HG02943 (cell line): ENCODE measurements at regions not wholly inside any gene's neighbourhood (a gene's known extent, or its start where the extent isn't known, plus 50 kb on each side); places are given as distances from the start of the nearest gene placed in this dataset.
"Not testable (repeated sequence)": the region's sequence is repeated elsewhere in the genome, so short reads cannot be mapped to it uniquely, and the experiment has no call there.

Experiments
- ATAC-seq: cut with Tn5 transposase; IDR thresholded peaks from one replicate; pipeline ENCODE4 v1.9.1; 2021; ENCODE audit warnings: mild to moderate bottlenecking, low read depth, moderate library complexity; ENCODE audit not compliant: unreplicated experiment

- not testable (repeated sequence) for ATAC-seq
Observed at GRCh38 chr13:22886061-22886460, 294.7 kb upstream of the SGCG start.

- ATAC-seq: not testable (repeated sequence)
Observed at GRCh38 chr13:22889376-22889775, 291.4 kb upstream of the SGCG start.

GRCh38 chr13:22893204-22893603 lies 287.6 kb upstream of the SGCG start:
- ATAC-seq: no peak

DNA sequence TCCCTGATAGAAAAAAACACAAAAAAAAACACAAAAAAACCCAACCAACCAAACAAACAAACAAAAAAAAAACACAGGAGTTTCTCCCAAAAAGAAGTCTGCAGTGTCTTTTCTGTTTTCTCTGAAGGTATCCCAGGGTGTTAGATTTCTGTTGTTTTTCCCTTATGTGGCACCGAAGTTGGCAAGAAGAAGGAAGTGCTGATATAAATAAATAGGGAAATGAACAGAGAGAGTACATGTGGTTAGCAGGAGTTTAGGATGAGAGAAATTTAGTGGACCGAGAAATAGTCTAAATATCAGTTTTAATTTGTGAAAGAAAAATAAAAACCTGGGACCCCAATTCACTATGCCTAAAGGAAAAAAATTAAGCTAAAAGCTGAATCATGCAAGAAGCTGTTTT lies 287.0 kb upstream of the SGCG start:
- no peak for ATAC-seq

DNA sequence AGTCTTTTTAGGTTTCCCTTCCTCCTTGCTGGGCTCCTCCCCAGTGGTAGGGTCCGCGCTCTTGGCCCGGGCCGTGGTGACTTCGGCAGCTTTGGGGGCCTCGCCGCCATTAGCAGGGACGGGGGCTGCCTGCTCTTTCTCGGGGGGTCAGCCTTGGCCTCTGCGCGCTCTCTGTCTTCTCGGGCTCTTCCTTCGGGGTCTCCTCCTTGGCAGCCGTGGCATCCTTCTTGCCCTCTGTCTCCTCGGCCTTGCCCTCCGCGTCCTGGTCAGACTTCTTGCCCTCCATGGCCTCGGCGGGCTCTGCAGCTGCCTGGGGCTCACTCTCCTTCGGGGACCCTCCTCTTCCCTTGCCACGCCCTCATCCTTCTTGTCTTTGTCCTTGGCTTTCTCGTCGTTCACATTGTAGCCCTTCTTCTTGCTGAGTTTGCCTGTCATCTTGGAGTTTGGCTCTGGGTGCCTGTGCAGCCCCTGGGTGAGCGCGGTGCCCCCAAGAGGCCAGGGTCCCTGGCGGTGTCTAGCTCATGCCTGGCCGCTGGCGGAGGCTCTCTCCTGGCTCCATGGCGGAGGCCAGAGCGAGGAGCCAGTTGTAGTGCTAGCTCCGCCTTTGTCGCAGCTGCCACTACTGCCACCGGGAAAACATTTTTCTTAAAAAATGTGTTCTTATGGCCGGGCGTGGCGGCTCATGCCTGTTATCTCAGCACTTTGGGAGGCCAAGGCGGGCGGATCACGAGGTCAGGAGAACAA lies 283.0 kb upstream of the SGCG start:
- no peak for ATAC-seq

- ATAC-seq: not testable (repeated sequence)
Observed at GRCh38 chr13:22900416-22900951, 280.3 kb upstream of the SGCG start.

GRCh38 chr13:22903301-22903700 lies 277.5 kb upstream of the SGCG start:
- ATAC-seq: no peak

DNA sequence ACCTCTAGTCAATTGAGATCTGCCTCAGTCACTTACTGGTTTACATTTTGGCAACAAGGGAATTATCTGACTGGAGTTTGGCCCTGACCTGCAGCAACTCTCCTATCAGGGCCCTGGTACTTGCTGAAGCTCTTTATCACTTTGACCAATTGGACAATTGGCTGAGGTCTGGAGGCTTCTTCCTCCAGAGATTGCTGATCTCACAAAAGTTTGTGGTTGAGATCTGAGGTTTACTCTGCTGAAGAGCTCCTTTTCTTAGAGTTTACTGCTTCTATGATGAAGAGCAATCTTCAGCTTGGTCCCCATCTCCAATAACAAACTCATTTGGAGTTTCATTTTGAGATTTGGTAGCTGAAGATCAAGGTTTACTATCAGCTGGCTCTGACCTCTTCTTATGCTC lies 276.9 kb upstream of the SGCG start:
- ATAC-seq: no peak

- ATAC-seq: peak; percentile 62
Observed at GRCh38 chr13:22915442-22916082, 265.2 kb upstream of the SGCG start.

GRCh38 chr13:22916276-22916675 lies 264.5 kb upstream of the SGCG start:
- ATAC-seq: not testable (repeated sequence)

DNA sequence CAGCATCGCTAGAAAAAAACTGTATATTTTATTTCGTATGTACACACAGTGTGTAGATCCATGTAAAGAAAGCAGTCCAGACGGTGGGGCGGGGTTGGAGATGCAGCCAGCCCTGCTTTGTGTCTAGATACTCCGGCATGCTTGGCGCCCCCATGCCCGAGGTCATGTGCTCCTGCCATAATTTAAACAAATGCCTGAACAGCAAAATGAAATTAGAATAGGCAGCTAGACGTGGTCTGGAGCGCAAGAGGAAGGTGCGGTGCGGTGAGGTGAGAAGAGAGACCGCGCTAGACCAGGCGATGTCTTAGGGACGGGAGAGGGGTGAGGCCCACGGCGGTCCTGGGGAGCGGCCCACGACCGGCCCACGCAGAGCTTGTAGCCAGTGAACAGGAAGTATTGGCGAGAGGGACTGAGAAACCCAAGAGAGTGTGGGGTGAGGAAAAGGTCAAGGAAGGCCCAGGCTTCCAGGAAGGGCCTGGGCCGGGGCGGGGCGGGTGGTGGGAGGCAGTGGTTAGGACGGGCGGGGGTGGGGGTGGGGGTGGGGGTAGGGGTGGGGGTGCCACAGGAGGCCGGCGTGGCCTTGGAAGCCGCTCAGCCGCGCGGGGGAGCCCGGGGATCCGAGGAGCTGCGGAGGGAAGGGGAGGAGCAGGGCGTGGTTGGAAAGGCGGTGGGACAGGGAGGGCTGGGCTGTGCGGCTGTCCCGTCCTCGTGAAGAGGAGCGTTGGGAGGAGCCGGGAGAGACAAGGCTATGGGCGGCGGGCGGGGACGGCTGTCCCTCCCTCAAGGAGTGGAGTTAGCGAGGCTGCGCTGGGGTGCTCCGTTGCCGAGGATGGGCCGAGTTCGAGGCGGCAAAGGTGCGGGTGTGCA lies 254.7 kb upstream of the SGCG start:
- ATAC-seq: no peak

- no peak for ATAC-seq
Observed at GRCh38 chr13:22926748-22927400, 253.9 kb upstream of the SGCG start.

DNA sequence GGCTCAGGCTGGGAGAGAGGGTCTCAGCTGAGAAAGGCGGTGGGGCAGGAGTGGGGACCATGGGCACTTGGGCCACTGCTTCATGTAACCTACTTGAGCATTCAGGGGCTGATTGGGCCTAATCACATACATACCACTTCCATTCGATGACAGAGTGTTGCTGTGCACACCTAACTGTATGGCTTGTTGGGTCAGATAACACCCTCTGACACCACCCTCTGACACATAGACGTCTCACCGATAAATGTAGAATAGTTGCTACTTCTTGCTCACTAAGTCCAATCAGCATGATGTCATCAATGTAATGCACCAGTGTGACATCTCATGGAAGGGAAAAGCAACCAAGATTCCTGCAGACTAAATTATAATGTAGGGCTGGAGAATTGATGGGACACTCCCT lies 252.9 kb upstream of the SGCG start:
- not testable (repeated sequence) for ATAC-seq

GRCh38 chr13:22929381-22930126 lies 251.2 kb upstream of the SGCG start:
- ATAC-seq: no peak

- no peak for ATAC-seq
Observed at GRCh38 chr13:22931576-22931975, 249.2 kb upstream of the SGCG start.

DNA sequence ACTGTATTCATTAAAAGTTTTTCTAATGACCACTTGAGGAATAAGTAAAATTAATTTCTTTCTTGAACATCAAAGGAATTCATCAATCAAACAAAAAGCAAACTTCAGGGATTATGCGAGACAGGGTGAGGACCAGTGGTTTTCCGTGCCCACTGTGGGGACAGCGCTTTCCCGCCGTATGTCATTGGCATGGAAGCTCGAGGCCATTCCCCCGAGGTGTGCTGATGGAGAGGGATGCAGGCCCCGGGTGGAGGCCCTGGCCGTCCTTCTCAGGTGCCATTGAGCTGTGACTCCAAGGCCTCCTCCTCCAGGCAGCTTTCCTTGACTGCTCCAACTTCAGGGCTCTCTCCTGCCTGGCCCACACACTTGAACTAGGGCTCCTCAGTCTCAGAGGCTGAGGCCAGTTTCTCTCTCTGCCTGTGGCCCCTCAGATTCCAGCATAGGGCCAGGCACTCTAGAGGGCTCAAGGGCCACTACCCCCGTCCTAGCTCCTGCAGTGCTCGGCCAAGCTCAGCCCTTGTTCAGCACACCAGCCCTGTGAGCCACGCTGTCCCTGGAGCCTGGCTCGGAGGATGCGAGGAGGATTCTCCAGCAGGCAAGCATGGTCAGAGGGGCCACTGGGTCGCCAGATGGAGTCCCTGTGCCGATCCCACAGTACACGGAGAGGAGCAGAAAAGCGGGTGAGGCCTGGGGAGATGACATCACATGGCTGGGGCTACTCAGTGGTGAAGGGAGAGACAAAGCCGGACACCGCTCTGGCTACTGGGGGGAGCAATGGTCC lies 248.0 kb upstream of the SGCG start:
- ATAC-seq: not testable (repeated sequence)

GRCh38 chr13:22933571-22934181 lies 247.1 kb upstream of the SGCG start:
- ATAC-seq: no peak

DNA sequence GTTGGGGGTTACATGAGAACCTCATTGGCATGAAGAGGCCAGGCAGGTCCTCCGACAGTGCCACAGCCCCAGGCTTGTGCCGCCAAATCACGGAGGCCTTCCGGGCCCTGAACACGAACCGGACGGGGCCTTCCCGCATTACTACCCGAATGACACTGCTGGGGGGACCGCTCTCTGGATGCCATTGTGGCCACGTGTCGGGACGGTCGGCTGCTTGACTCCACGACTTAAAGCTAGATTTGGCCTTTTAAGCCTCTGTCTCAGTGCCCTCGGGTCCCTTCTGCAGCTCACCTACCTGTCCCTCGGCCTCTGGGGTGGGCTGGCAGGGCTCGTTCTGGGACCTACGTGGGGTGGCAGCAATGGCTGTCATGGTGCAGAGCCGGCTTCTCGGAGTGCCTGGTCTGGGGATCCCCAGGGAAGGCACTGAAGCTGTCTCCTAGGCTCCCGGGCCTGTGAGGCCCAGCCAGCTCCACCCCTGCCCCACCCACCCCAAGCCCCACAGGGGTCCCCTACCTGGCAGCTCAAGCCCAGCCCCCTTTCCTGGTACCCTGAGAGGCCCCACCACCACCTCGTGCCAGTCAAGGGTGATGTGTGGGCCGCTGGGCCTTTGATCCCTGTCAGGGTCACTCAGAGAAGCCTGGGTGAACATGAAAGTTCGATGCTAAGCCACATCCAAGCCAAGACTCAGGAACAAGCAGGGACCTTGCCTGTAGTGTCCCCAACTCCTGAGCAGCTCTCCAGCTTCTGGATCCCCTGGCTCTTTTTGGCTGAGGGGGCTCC lies 245.8 kb upstream of the SGCG start:
- ATAC-seq: no peak
